GM21423 (cell line): ENCODE measurements at regions not wholly inside any gene's neighbourhood (a gene's known extent, or its start where the extent isn't known, plus 50 kb on each side); places are given as distances from the start of the nearest gene placed in this dataset.
"Not testable (repeated sequence)": the region's sequence is repeated elsewhere in the genome, so short reads cannot be mapped to it uniquely, and the experiment has no call there.

Experiments used
- ATAC-seq: cut with Tn5 transposase; IDR thresholded peaks from one replicate; pipeline ENCODE4 v1.9.1; 2021; ENCODE audit warnings: mild to moderate bottlenecking, moderate library complexity; ENCODE audit not compliant: unreplicated experiment

- ATAC-seq, result no peak
Measured at GRCh38 chr5:90287036-90287435, 122.5 kb downstream of the CETN3 start.

DNA sequence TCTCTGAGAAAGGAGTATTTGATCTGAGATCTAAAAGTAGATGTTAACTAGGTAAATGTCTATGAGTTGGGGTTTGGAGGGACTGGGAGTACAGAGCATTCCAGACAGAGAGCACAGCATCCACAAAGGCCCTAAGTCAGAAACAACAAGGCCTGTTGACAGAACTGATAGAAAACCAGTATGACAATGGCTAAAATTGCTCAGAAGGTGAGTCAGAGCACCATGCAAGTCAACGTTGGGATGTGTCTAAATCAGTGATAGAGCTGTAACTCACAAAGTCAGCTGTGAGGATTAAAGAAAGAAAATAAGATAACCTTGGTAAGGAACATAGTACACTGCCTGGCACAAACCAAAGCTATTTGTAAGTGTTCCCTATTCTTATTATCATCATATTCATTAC is 124.0 kb downstream of the CETN3 start:
- no peak for ATAC-seq

DNA sequence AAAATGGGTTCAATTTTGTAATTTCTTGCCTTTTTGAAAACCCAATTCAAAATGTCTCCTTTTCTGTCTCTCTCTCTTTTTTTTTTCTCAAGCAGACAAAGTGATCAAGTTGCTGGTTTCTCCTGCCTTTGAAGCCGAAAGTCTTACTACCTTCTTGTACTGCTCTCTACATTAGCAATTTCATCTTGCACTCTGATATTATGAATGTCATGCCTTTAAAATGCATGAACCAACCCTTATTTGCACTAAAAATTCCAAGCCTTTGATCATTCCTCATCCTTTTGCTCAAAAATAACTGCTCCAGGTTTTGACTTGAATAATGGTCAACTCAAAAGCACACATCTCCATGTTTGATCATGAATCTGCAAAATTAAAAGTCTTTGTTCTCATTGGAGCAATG is 125.2 kb downstream of the CETN3 start:
- no peak for ATAC-seq

DNA sequence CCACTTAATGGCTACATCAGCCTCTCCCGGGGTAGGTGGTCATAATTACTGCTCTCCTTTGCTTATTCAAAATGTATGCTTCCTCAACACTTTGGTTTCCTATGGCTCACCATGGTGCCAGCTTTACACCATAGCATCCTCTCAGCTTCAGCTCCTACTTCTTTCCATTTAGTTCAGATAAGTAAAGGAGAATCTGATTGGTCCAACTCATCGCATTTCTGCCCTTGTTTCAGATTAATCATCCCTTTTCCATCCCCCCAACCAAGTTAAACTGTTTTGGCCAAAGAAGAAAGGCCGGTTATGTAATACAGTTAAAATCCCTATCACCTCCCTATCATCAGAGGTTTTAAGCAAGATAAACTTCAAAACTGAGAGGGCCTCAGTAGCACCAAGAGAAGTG is 130.5 kb downstream of the CETN3 start:
- no peak for ATAC-seq

DNA sequence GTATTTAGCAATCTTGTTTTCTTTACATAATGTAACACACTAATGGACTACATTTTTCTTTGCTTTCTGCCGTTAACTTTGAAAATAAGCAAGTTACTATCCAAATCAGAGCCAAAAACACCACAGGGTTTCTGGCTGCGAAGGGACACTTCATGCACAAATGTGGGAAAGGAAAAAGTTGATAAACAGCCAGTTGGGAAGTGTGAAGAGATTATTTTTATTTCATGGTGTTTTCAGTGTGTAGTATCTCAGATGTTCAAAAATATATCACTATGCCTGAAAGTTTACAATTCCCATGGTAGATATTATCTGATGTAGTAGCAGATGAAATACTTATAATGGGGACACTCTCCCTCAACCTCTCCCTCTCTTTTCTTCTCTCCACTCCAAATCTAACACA is 135.3 kb downstream of the CETN3 start:
- no peak for ATAC-seq

DNA sequence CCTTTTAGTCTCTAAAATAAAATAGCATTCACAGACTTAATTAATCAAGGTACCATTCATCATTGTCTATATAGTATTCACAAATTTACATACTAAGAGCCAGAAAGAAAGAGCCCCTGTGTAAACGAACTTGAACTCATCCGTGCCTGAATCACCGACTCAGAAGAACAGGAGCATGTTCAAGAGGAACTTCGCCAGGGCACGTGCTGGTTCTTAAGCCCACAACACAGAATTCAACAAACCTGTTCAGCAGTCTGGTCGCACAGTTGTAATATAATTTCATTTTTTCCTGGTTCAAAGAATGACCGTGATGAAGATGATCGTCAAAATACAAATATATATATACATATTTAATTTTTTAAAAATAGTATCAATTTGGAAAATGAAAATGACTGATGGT is 141.9 kb downstream of the CETN3 start:
- ATAC-seq, result no peak

DNA sequence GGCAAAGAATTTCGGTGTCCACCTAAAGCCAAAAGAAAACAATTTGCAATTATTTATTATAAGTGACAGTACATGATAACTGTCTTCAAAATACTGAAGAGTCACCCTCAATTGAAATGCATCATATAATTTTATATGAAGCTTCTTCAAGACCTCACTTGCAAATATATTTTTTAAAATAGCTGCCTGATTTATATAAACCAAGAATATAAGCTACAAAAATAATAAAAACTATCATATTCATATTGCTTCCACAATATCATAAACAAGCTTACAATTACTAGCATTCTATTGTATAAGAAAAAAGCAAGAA is 144.1 kb downstream of the CETN3 start:
- no peak for ATAC-seq

DNA sequence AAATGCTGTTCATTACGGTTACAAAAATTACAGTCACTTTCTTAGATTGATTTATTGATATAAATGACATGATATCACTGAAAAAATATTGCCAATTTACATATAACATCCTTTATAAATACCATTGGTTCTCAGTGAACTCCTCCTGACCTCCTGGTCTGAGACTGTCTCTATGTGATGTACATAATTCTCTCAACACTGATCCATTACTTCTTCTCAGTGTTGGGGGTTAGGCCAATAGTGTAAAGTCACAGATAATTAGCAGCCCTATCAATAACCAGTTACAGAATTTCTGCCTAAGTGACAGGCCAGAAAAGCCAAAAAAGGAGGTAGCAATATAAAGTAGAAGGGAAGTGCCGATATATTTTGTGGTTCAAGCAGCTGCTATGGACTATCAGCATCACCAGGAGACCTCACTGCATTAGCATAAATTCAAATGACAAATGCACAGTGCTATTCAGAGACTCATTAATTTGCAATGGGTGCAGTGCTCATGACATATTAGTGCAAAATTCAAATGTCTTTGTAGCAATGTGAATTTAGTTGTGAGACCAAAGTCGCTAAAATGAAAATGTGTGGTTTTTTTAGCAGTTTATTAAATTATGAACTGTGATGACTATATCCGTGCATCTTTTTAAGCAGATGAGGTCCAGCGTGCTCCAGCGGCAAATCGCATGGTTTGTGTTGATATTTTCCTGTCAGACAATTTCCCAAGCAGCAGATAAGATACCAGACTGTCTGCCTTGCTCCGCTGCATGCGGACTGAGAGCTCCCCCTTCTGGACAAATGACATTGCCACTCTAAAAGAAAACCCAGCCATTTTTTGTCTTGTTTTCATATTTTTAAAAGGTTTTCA is 144.6 kb downstream of the CETN3 start:
- ATAC-seq, result peak; percentile 66

GRCh38 chr5:90263102-90263820 is 146.3 kb downstream of the CETN3 start:
- ATAC-seq, result no peak

DNA sequence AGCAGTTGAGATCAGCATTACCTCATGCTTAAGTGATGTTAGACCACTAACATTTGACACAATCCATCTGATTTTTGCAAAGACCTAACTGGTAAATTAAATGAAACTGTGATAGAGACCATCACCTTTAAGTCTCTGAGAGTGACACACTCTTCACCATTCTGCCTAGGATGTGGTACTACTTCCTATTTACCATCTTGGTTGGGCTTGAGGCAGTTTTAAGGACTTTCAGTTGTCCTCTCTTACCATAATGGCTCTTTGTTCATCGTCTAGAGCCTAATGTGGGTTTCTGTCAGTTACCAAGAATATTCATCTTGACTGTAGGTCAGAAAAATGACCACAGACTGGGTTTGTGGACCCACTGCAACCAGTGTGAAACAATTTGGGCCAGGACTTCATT is 158.1 kb downstream of the CETN3 start:
- ATAC-seq, result no peak

- ATAC-seq, result no peak
Measured at GRCh38 chr5:90248640-90249039, 160.9 kb downstream of the CETN3 start.

DNA sequence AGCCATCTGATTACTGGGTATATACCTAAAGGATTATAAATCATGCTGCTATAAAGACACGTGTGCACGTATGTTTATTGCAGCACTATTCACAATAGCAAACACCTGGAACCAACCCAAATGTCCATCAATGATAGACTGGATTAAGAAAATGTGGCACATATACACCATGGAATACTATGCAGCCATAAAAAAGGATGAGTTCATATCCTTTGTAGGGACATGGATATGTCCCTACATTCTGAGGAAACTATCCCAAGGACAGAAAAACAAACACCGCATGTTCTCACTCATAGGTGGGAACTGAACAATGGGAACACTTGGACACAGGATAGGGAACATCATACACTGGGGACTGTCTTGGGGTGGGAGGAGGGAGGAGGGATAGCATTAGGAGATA is 165.7 kb downstream of the CETN3 start:
- ATAC-seq, result not testable (repeated sequence)

GRCh38 chr5:90233476-90233875 is 176.1 kb downstream of the CETN3 start:
- no peak for ATAC-seq

GRCh38 chr5:90231688-90232087 is 177.9 kb downstream of the CETN3 start:
- no peak for ATAC-seq

DNA sequence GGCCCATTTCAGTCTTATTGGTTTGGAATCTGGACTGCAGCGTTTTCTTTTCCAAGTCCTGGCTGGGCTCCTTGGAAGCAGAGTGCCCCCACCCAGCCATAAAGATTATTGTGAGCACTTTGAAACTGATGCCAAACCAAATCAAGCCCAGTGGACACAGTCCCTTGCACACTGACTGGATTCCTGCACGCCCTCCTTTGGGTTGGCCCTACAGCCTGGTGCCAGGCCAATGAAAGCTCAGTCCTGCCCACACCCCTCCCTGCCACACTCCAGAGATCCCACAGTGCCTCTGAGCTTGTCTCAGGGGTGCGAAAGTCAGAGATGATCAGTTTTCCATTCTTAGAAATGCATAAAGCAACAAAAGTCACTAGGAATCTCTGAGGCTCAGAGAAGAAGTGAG is 181.9 kb downstream of the CETN3 start:
- ATAC-seq, result no peak

GRCh38 chr5:90226433-90227099 is 183.0 kb downstream of the CETN3 start:
- no peak for ATAC-seq

- ATAC-seq, result no peak
Measured at GRCh38 chr5:90224342-90224741, 185.2 kb downstream of the CETN3 start.

- ATAC-seq, result no peak
Measured at GRCh38 chr5:90223756-90224155, 185.8 kb downstream of the CETN3 start.

DNA sequence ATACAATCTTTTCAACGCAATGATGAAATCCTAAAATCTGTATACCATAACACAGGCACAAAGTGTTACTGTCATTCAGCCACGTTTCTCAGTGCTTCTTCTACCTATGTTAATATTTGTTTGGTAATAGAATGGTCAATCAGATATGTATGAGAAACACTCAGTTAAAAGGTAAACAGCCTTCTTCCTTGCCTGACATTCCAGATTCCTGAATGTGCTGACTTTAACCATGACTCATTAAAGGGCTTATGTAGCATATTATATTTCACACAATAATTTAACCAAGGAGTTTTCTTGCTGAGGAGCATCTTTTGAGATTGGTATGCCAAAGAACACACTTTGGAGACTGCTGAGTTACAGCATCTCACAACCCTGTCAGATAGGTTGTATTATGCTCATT is 187.6 kb downstream of the CETN3 start:
- no peak for ATAC-seq

- no peak for ATAC-seq
Measured at GRCh38 chr5:90220554-90220953, 189.0 kb downstream of the CETN3 start.

DNA sequence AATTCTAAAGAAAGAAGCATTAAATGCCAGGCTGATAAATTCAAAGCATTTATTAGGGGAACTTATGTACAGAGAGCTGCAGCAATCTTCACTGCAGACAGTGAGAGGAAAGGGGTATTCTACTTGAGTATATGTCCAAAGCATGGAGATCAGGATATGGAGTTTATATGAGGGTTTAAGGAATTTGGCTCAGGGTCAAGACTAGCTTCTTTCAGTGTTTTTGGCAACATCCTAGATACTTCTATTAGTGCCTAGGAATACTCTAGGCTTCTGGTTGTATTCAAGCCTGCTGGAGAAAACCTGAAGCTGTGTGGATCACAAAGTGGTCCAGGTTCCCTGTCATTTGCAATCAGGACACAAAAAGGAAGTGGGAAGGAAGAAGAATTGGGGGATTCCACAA is 194.6 kb downstream of the CETN3 start:
- ATAC-seq, result no peak

- ATAC-seq, result not testable (repeated sequence)
Measured at GRCh38 chr5:90208323-90208722, 201.2 kb downstream of the CETN3 start.
